Heart left ventricle (tissue), 13 donors: ENCODE measurements at regions not wholly inside any gene's neighbourhood (a gene's known extent, or its start where the extent isn't known, plus 50 kb on each side); places are given as distances from the start of the nearest gene placed in this dataset.

ENCODE experiments used
- CTCF ChIP-seq, 12 donors: fragments of 200-600 bp; sonication (generic) in 4 of 12; IDR thresholded peaks; one replicate each; pipeline versions ENCODE4 v1.5.0 to v1.8.0; 2018 to 2022; ENCODE audit warnings: antibody characterized with exemption in 12 of 12, mild to moderate bottlenecking in 5 of 12
- POLR2A ChIP-seq, 2 donors: fragments of 450-650 bp; IDR thresholded peaks; one replicate each; pipeline ENCODE4 v1.6.1; 2017; ENCODE audit warnings: antibody characterized with exemption in 2 of 2, mild to moderate bottlenecking in 2 of 2, moderate library complexity in 2 of 2
- donor health status: ischemic (EF 13 %, LVEDD 7.1; RV severe dilation, severe dysfunction).
- donor health status: DM: no; HTN: yes; CAD: no.
- donor health status: DM: no; HTN: no; CAD: no.
- donor health status: ischemic (EF 25% LVEDD 6.9; RV normal size, moderate dysfunction).
- donor health status: ischemic (EF 25% LVEDD 5.7; RV mildly dilated, moderate dysfunction).
- donor health status: ischemic (EF 35%, LVEDD 5.7; RV mildly dilated, moderate dysfunction).
- donor health status: nonischemic (EF 11% LVEDD 7.7; RV severe dilation, severe dysfunction).
- donor health status: DM: yes; HTN: yes; CAD: no.
- donor health status: PGD.
- donor health status: ischemic (EF 29% LVEDD 5.4; RV normal size, mild dysfunction).
- donor health status: nonischemic (EF 23%, LVEDD 6.1; RV moderate dilation, normal function).

- no peak for TF ChIP-seq CTCF (IDR thresholded peaks at IDR 0.05)
- no peak for TF ChIP-seq POLR2A (IDR thresholded peaks at IDR 0.05)
These were observed 56.2 kb downstream of the RTL9 start for GRCh38 chrX:110414679-110415439.
